Left ventricle myocardium superior (tissue), 1 donor: ENCODE measurements at regions not wholly inside any gene's neighbourhood (a gene's known extent, or its start where the extent isn't known, plus 50 kb on each side); places are given as distances from the start of the nearest gene placed in this dataset.

Experiments
- ATAC-seq: fragments of 200-7000 bp; cut with Tn5 transposase; one replicate; pipeline ENCODE4 v1.9.1; 2020; ENCODE audit warnings: mild to moderate bottlenecking, moderate library complexity
- DNase-seq: peaks from one replicate; pipeline ENCODE4 v3.0.0-alpha.2; 2020
- intact Hi-C: fragments of 100-400 bp; cut with micrococcal nuclease; formaldehyde crosslinking; loops from one replicate; pipeline ENCODE4 v1.11.0; 2022
- donor health status: DM: no; HTN: yes; CAD: no; lungs with severe emphysema.

DNA sequence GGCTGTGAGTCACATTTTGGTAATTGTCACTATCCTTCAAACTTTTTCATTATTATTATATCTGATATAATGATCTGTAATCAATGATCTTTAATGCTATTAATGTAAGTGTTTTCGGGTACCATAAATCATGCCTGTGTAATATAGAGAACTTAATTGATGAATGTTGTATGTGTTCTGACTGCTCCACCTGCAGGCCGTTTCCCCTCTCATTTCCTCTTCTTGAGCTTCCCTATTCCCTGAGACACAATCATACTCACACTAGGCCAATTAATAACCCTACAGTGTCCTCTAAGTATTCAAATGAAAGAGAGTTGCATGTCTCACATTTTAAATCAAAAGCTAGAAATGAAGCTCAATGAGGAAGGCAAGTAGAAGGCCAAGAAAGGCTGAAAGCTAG lies 420.9 kb upstream of the SGCD start:
- intact Hi-C loops: no loop called here
- DNase-seq: no peak
- ATAC-seq: no peak

DNA sequence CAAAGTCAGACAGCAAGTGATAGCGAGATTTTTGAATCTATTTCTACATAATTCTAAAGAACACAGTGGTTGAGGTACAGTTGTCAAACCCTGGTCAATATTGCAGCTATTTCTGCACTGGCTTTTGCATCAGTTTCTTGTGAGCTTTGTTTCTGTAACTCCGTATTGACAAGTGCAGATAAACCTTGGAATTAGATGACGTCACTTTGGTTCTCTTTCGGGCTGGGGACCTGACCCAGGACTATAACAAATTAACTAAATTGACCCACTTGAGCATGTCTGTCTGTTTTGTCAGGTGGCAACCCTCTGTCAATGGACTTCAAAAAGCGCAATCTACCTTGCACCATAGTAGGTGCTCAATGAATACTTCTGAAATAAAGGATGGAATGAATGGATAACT lies 418.4 kb upstream of the SGCD start:
- ATAC-seq: no peak
- DNase-seq: no peak
- intact Hi-C loops: no loop called here

DNA sequence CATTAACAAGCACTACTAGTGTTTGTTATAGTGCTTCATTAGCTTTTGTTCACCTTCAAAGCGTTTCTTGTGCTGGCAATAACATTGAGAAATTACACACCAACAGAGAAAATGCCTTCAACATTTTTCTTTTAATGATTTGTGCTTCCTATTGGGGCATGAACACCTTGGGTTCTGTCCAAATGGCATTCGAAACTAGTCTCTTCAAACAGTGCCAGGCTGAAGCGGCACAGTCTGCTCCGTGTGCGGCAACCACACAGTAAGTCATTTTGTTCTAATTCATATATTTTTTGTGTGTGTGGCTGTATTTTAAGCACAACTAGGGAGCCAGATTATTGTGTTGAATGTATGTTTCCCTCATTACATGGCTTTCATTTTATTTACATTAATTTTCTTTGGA lies 414.7 kb upstream of the SGCD start:
- DNase-seq (no peak), ATAC-seq (no peak)
- intact Hi-C loops: no loop called here

DNA sequence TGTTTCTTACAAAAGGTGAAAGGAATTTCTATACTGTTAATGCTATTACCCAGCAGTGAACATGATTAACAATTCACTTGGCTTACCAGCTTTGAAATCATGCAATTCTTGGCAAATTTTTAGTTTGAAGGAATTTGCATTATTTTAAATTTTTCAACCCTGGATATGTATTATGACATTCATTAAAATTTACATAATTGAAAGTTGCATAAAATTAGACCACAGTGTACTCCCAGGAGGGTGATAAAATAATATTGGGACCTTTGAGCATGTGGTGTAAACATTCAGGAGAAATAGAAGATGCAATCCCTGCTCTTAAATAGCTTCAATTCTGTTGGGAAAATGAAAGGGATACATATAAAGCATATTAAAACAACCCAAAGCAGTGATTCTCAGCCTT lies 412.2 kb upstream of the SGCD start:
- DNase-seq (no peak), ATAC-seq (no peak)
- intact Hi-C loops: no loop called here

DNA sequence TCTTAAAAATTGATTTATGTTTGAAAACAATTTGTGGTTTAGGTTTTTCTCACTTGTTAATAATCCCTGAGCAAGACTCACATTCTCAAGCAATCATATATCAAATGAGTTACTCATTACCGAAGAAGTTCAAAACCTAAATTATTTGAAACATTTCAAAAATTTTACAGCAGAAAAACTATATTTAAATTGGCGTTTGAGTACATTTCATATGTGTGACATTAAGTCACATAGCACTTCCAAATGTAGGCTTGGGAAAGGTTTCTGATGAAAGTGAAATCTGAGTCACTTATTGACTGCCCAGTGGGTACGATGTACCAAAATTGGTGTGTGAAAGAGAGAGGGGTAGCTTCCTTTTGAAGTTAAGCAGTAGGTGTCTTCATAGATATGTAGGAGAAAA lies 411.4 kb upstream of the SGCD start:
- intact Hi-C loops: no loop called here
- no peak for DNase-seq
- ATAC-seq: no peak

DNA sequence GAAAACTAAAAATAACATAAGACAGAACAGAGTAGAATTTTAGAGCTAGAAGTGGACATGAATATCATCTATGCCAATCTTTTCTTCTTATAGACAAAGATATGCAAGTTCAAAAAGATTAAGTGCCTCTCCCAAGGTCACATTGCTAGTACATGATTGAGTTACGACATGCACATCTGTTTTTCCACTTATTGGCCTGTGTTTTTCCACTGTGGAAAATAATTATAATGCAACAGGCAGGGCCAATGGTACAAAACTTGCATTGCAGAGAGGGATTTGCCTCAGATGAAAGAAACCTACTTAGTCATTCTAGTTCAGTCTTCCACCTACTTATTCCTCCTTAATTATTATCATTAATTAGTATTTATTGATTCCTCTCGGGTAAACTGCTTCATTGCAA lies 407.8 kb upstream of the SGCD start:
- peak; percentile 26 for ATAC-seq
- DNase-seq: no peak
- intact Hi-C loops: no loop called here

DNA sequence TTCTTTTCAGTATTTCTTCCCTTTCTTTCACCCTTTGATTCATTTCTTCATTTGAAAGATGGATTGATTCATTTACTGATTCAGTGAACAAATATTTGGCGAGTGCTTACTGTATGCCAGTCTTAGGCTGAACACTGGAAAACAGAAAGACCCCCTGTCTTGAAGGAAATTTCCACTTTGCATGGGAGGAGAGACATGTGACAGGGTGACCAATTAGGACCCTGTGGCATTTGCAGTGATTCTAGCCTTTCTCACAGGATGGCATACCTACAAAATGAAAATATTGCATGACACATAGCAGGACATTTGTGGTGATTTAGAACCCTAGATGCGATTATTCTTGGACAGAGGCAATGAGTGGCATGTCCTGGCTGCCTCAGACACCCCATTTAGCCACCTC lies 407.2 kb upstream of the SGCD start:
- DNase-seq (no peak), ATAC-seq (no peak)
- intact Hi-C loops: no loop called here

DNA sequence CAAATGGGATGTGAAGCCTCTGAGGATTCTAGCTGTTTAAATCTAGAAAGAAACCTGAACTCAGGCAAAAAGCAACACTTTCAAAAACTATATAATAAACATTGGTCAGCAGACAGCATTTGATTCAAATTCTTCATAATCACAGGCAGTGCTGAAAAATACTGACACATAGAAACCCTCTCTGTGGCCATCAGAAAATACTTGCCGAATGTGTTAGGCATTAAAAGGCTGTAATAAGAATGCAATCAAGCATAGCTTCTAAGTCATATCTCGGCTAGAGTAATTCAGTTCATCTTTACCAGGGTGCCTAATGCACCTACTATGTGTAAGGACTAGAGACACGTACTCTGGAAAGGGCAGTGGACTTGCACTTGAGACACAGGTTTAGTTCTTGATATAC lies 405.3 kb upstream of the SGCD start:
- intact Hi-C loops: no loop called here

DNA sequence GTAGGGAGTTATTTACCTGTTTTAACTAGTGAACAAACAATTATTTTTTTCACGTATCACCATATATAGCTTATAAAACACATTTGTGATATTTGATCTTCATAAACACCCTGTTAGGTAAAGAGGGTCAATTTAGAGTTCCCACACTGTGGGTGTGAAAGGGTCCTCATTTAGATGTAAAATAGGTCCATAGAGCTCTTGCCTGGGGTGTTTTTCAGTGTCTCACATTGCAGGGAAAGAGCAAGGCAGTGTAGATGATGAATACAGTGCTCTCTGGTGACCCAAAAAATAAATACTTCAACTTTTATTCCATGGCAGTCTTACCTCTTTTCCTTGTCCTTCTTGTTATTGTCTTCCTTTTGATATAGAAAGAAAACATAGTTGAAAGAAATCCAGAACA lies 403.2 kb upstream of the SGCD start:
- intact Hi-C loops: no loop called here
- ATAC-seq: no peak
- DNase-seq: no peak

More for the DNA sequence above, 405.3 kb upstream of the SGCD start:
- ATAC-seq (no peak), DNase-seq (no peak)

DNA sequence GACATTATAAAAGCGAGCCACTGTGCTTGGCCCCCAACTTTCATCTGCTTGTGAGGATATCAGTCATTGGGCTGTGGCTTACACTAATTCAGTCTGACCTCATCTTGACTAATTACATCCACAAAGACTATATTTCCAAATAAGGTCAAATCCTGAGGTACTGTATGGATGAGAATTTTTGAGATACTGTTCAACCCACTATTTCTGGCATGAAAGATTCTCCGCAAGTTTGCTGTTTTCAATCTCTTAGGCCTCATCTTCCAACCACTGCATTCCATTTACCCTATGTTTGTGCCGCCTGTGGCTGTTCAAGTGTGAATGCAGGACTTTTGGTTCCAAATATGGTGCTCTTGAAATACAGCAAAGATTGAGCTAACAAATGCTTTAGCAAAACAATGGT lies 400.9 kb upstream of the SGCD start:
- DNase-seq (no peak), ATAC-seq (no peak)
- intact Hi-C loops: no loop called here

DNA sequence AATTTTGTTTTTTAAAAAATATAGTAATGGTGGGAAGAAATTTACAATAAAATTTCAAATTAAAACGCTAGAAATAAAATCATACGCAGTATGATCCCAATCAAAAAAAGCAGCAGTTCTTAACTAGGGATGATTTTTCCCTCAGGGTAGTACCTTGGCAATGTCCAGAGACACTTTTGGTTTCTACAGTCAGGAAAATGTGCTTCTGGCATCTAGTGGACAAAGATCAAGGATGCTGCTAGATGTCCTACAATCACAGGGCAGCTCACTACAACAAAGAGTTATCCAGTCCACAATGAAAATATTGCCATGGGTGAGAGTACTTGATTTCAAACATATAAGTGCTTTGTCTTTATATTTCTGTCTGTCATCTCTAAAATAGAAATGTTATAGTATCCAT lies 400.2 kb upstream of the SGCD start:
- DNase-seq (no peak), ATAC-seq (no peak)
- intact Hi-C loops: no loop called here

DNA sequence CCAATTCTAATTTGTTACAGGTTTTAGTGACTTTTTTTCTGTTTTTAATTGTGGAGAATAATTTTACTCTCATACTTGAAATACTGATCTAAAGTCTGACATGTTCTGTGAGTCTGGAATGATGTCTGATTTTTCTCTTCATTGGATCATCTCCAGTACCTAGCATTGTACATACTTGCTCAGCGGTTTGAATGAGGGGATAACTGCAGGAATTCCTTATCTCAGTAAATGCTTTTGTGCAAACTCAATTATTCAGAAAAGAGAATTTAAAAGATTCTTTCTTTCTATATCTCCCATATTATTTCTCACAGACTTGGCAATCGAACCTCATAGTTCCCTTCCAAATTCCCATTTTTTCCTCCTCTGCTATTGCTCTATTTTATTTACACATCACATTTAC lies 397.9 kb upstream of the SGCD start:
- DNase-seq (no peak), ATAC-seq (no peak)
- intact Hi-C loops: no loop called here

DNA sequence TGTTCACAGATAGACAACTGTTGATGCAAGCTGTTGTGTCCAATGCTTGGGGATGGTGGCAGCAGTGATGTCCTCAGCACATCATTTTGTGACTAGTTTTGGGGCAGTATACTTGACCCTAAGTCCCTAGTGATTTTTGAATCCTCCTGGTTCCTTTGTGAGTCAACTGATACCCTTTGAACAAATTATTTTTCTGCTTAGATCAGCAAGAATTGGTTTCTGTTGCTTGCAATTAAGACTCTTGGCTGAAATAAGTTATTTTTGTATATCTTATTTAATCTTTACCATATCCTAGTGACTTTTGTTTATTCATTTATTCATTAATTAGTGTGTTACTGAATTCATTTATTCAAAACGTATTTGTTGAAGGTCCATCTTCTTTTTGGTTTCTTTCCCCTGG lies 392.0 kb upstream of the SGCD start:
- ATAC-seq: no peak
- intact Hi-C loops: no loop called here
- DNase-seq: no peak

DNA sequence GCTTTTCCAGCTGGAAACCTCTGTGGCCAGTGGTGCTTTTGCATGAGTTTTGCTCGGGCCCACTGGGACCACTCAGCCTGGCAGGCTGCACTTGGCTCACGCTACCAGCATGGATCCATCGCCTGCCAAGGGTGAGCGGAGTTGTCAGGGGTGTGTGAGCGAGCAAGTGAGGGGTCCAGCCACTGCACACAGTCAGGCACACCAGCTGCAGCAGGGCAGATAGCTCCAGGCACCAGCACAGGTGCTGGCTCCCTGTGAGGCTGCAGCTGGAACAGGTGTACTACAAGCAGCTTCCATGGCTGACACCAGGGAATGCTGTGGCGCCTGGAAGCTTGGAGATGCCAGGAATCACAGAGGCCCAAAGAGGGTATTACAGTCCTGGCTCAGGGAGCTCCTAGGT lies 391.2 kb upstream of the SGCD start:
- intact Hi-C loops: no loop called here
- no peak for DNase-seq
- ATAC-seq: no peak

DNA sequence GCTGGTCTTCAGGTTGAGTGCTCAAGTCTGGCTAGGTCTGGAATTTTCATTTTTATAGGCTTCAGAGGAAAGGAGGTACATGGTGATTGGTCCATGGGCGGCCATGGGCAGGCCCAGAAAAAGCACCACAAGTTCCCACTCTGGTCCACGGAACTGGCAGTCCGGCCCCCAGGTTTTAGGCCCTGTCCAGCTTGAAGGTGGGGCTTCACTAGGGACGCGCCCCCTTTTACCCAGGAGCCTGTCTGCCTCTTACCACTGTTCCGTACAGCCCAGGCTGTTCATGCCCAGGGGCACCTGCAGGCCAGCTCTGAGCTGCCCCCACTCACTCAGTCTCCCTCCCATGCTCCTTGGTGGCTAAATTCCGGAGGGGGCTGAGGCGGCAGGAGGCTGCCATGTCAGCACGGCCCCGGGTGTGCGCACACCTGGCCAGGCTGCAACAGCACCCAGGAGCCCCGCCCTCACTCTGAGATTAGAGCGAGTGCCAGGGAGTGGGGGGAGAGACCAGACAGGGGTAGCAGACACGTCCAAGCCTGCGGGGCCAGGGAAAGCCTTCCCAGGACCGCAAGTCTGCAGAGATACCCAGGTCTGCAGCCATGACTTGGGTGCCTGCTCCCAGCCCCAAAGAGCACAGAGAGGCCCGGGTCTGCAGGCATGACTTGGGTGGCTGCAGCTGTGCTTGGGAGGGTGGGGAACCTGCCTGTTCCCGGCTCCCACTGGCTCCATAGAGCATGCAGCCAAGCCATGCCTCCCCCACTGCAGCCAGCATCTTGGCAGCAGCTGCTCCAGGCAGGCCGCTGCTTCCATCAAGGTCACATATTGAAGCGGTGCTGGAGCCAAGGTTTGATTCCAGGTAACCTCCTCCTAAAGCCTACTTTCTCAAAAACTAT lies 390.2 kb upstream of the SGCD start:
- peak; percentile 59 for DNase-seq
- peak; percentile 88 for ATAC-seq
- intact Hi-C loops: no loop called here

DNA sequence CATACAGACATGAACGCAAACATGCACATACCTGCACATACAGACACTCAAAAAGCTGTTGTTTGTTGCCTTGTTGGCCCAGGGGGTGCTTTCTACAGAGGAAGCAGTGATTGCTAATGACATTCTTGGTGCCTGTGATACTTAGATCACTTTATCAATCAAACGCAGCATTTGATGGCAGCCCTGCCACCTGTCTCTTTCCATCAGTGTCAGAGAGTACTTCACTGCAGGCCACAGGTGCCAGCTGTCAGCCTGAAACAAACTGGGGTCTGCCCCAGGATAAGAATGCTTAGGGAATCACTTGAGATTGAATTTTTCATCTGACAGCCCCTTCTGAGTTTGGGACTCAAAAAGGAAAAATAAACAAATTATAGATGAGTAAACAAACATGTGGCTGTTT lies 388.9 kb upstream of the SGCD start:
- ATAC-seq (no peak), DNase-seq (no peak)
- intact Hi-C loops: no loop called here

DNA sequence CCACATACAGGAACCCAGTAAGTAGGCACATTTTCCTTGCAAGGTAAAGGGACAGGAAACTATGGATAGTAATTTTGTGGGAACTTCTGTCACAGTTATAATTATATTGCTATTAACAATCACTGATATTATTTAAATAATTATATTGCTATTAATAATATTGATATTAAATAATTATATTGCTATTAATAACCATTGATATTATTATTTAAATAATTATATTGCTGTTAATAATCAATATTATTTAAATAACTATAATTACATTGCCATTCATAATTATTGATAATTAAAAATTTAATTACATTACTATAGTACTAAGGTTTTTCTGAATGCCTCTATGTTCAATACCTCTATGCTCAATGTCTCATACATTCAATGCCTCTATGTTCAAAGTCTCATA lies 385.6 kb upstream of the SGCD start:
- ATAC-seq (no peak), DNase-seq (no peak)
- intact Hi-C loops: loop anchor here (10.0 kb wide), 1 partner anchor 883 kb away; no protein-coding TSS in a partner anchor

DNA sequence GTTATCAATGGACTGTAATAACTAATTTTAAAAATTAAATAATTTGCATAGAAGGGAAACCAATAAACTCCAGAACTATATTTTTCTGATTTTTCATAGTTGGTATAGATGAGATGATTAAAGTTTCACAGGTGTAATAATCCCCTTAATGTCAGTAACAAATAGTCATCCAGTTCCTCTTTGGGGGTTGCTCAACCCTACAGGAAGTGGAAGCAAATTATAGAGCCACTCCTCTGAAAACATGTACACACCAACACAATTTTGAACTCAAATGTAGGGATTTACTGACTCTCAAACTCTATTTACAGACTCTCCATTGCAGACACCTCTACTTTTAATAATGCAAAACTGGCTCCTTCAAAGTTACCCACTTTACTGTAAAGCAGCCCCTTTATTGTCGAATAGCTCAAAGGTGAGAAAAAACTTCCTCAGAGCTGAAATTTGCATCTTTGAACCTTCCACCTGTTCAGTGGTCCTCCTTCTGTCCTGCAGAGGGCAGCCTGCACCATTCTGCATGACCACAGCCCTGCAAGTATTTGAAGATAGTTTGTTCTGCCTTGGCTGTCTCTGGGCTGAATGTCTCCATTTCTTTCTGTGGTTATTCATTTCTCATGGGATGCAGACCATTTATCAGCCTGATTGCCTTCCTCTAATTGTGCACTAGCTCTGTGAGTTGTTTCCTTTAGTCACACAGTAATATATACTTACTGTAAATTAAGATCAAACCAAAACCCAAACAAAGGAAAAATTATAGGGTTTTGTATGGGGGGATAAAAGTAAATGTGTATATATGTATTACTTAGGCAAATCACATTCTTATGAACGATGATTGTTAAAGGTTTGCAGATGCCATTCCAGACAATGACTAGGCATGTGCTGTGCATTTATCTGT lies 383.2 kb upstream of the SGCD start:
- intact Hi-C loops: loop anchor here (10.0 kb wide), 1 partner anchor 881 kb away; no protein-coding TSS in a partner anchor
- peak; percentile 67 for DNase-seq
- peak; percentile 81 for ATAC-seq

DNA sequence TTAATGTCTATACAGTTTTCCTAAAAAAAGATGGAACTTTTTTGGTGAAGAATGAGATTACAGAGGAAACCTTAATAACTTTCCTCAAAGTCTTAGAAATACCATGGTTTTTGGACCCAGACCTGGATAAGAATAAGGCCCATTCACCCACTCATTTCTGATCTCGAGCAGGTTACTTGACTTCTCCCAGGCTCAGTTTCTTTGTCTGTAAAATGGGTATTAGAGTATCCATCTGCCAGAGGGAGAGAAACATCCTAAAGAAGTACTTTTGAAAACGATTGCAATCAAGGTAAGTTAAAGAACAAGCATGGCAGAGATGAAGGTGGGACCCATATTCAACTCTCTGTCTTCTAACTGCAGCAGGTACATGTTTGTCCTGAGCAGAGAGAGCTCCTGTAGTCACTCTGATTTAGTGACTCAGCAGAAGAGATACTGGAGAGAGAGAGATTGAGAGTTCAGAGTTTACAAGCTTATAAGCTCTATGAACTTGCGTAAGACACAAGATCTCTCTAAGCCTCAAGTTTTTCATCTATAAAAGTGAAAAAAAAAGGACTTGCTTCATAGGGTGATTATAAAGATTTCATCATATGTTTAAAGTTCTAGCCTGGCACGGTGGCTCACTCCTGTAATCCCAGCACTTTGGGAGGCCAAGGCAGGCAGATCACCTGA lies 379.4 kb upstream of the SGCD start:
- intact Hi-C loops: loop anchor here (10.0 kb wide), 1 partner anchor 877 kb away; no protein-coding TSS in a partner anchor
- DNase-seq (no peak), ATAC-seq (no peak)

DNA sequence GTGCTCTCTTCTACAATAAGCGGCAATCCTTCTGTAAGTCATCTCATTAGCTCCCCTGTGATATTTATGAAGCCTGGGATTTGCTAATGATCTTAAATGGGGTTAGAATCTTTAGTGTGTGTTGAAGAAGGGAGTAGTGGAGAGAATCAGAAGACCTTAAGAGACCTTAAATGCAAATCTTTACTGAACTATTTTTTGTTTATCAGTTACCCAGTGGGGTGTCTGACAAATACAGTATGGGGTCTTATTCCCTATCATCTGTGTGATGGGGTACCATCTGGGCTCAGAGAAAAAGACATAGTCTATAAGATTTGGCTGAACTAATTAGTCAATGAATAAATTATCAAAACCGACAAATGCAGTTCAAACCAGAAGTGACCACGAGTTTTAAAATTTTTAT lies 378.4 kb upstream of the SGCD start:
- no peak for DNase-seq
- intact Hi-C loops: loop anchor here (10.0 kb wide), 1 partner anchor 876 kb away; no protein-coding TSS in a partner anchor
- ATAC-seq: no peak
